PC-9 (cell line): ENCODE measurements at regions not wholly inside any gene's neighbourhood (a gene's known extent, or its start where the extent isn't known, plus 50 kb on each side); places are given as distances from the start of the nearest gene placed in this dataset.

Experiments used
- BruUV-seq: library from RNA; stranded (reverse); fragments of 400-500 nt; replicated peaks from 2 replicates; lab custom pipeline; 2021; lab: Mats Ljungman, UMichigan
- CTCF ChIA-PET: fragments of 300-600 bp; sonication (Branson Sonifier 250); formaldehyde crosslinking; loops from one replicate; lab custom pipeline; 2022; ENCODE audit warnings: antibody characterized with exemption; lab: Charles Lee
- POLR2A ChIA-PET: fragments of 300-600 bp; sonication (Branson Sonifier 250); formaldehyde crosslinking; loops from one replicate; lab custom pipeline; 2022; ENCODE audit warnings: antibody characterized with exemption; ENCODE audit not compliant: unreplicated experiment; lab: Charles Lee
- DNase-seq, 2 experiments: peaks; one replicate each; pipeline versions ENCODE4 v3.0.0 to v3.0.0-alpha.2; 2015 to 2022; ENCODE audit warnings: mixed read lengths in 1 of 2
- H2AFZ ChIP-seq: fragments of 200-600 bp; sonication (generic); 2 replicates; pipeline ENCODE4 v1.8.1; 2017; ENCODE audit warnings: antibody characterized with exemption
- H3F3A ChIP-seq: fragments of 200-600 bp; sonication (generic); 2 replicates; pipeline ENCODE4 v1.8.1; 2017; ENCODE audit warnings: antibody characterized with exemption, mild to moderate bottlenecking, low read depth; ENCODE audit not compliant: insufficient read depth
- H3K27ac ChIP-seq: fragments of 200-600 bp; sonication (generic); 2 replicates; pipeline ENCODE4 v1.6.1; 2016; ENCODE audit warnings: mixed run types
- H3K27me3 ChIP-seq: fragments of 200-600 bp; sonication (generic); 2 replicates; pipeline ENCODE4 v1.6.1; 2016; ENCODE audit warnings: low read depth, mixed run types; ENCODE audit not compliant: insufficient read depth
- H3K36me3 ChIP-seq: fragments of 200-600 bp; sonication (generic); 2 replicates; pipeline ENCODE4 v1.6.1; 2016; ENCODE audit warnings: low read depth, mixed run types
- H3K4me1 ChIP-seq: fragments of 200-600 bp; sonication (generic); replicated peaks from 2 replicates; pipeline ENCODE4 v1.6.1; 2016; ENCODE audit warnings: mixed run types; ENCODE audit not compliant: insufficient read depth
- H3K4me2 ChIP-seq: fragments of 200-600 bp; sonication (generic); 2 replicates; pipeline ENCODE4 v1.6.1; 2017; ENCODE audit warnings: mixed run types
- H3K4me3 ChIP-seq: fragments of 200-600 bp; sonication (generic); 2 replicates; pipeline ENCODE4 v1.6.1; 2016; ENCODE audit warnings: mixed run types
- H3K79me2 ChIP-seq: fragments of 200-600 bp; sonication (generic); 2 replicates; pipeline ENCODE4 v1.6.1; 2017; ENCODE audit warnings: low read depth, mixed run types
- H3K9me2 ChIP-seq: fragments of 200-600 bp; sonication (generic); 2 replicates; pipeline ENCODE4 v1.8.1; 2017; ENCODE audit warnings: mild to moderate bottlenecking; ENCODE audit not compliant: insufficient read depth
- H3K9me3 ChIP-seq: fragments of 200-600 bp; sonication (generic); 2 replicates; pipeline ENCODE4 v1.8.1; 2016; ENCODE audit warnings: low read depth; ENCODE audit not compliant: insufficient read depth
- H4K20me1 ChIP-seq: fragments of 200-600 bp; sonication (generic); 2 replicates; pipeline ENCODE4 v1.8.1; 2017; ENCODE audit not compliant: insufficient read depth
- EZH2 ChIP-seq: fragments of 200-600 bp; sonication (generic); IDR thresholded peaks from 2 replicates; pipeline ENCODE4 v1.8.0; 2017; ENCODE audit warnings: antibody characterized with exemption, low read depth
- intact Hi-C: fragments of 100-400 bp; cut with micrococcal nuclease; formaldehyde crosslinking; loops from one replicate; pipeline ENCODE4 v1.10.0; 2022; ENCODE audit not compliant: unreplicated experiment
- TF ChIP-seq, protein P1 (sequence below): fragments of 200-600 bp; sonication (generic); conservative IDR thresholded peaks from 2 replicates; pipeline ENCODE4 v1.6.1; 2017; ENCODE audit warnings: mixed run types, antibody characterized with exemption, mild to moderate bottlenecking, moderate library complexity

DNA sequence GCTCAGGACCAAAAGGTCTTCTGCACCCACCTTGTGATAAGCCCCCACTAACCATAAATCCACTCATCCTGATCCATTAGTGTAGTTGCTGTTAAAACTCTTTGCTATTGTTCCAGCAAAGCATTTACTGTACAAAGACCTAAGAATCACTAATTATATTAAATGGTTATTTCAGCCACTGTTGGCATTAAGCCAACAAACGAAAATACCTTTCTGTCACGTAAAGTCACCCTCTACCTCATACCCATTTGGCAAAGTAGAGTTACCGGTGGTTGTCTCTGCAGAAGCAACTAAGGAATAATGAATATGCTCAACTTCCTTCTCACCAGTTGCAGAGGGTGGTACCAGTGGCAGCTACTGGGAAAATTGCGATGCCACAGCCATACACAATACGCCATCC, 224.5 kb downstream of the SP3 start:
- Histone ChIP-seq H3K4me1 (no peaks in the 10 kb centered on the region), H3K79me2 (no peaks in the 10 kb centered on the region), H3K36me3 (no peaks in the 10 kb centered on the region), H3K9me3 (no peaks in the 10 kb centered on the region), H3K4me3 (no peak overlapping the region), H3K27me3 (peaks cover 37% of the 10 kb centered on the region), H4K20me1 (no peaks in the 10 kb centered on the region), H3K27ac (no peak overlapping the region), H3F3A (no peaks in the 10 kb centered on the region), H3K9me2 (0 out of 2 replicates have a peak, but pooled peaks cover 3% of the 10 kb centered on the region), H2AFZ (no peak overlapping the region), H3K4me2 (no peak overlapping the region)
- TF ChIP-seq, protein P1, sequence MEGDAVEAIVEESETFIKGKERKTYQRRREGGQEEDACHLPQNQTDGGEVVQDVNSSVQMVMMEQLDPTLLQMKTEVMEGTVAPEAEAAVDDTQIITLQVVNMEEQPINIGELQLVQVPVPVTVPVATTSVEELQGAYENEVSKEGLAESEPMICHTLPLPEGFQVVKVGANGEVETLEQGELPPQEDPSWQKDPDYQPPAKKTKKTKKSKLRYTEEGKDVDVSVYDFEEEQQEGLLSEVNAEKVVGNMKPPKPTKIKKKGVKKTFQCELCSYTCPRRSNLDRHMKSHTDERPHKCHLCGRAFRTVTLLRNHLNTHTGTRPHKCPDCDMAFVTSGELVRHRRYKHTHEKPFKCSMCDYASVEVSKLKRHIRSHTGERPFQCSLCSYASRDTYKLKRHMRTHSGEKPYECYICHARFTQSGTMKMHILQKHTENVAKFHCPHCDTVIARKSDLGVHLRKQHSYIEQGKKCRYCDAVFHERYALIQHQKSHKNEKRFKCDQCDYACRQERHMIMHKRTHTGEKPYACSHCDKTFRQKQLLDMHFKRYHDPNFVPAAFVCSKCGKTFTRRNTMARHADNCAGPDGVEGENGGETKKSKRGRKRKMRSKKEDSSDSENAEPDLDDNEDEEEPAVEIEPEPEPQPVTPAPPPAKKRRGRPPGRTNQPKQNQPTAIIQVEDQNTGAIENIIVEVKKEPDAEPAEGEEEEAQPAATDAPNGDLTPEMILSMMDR = no peak
- no peak for TF ChIP-seq EZH2
- no TSS peak for BruUV-seq
- ChIA-PET CTCF (no interaction called here), POLR2A (interaction anchor here (0.6 kb wide), 1 partner anchor 93 kb away, joined by 3 read pairs; no protein-coding TSS in a partner anchor)
- intact Hi-C loops = no loop called here
- no peak for DNase-seq

DNA sequence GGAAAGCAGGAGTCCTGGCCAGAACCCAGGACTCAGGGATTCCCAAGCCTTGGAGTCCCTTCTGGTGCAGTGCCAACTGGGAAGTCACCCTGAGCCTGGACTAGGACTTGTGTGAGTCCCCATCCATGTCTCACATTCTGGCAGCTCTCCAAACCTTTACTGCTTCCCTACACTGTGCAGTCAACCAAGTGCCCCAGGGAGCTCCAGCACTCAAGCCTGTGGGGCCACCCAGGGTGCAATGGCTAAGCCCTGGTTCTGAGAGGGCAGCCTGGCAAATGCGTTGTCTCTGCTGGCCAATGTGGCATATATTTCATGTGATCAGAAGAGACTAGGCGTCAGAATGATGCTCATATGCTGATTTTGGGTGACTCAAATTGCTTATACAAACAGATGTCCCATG, 223.4 kb downstream of the SP3 start:
- no peak for TF ChIP-seq EZH2
- TF ChIP-seq, protein P1 = no peak
- intact Hi-C loops = no loop called here
- H3K4me3 ChIP-seq = no peak overlapping the region
- no TSS peak for BruUV-seq
- ChIA-PET CTCF (no interaction called here), POLR2A (no interaction called here)
- no peak for DNase-seq
- 0 out of 2 replicates have a peak, but pooled peaks cover 3% of the 10 kb centered on the region for H3K9me2 ChIP-seq
- H3F3A ChIP-seq = no peaks in the 10 kb centered on the region
- H3K79me2 ChIP-seq = no peaks in the 10 kb centered on the region
- no peaks in the 10 kb centered on the region for H3K36me3 ChIP-seq
- H3K9me3 ChIP-seq = no peaks in the 10 kb centered on the region
- no peaks in the 10 kb centered on the region for H4K20me1 ChIP-seq
- no peak overlapping the region for H2AFZ ChIP-seq
- no peaks in the 10 kb centered on the region for H3K4me1 ChIP-seq
- no peak overlapping the region for H3K4me2 ChIP-seq
- H3K27me3 ChIP-seq = peaks cover 40% of the 10 kb centered on the region
- no peak overlapping the region for H3K27ac ChIP-seq

DNA sequence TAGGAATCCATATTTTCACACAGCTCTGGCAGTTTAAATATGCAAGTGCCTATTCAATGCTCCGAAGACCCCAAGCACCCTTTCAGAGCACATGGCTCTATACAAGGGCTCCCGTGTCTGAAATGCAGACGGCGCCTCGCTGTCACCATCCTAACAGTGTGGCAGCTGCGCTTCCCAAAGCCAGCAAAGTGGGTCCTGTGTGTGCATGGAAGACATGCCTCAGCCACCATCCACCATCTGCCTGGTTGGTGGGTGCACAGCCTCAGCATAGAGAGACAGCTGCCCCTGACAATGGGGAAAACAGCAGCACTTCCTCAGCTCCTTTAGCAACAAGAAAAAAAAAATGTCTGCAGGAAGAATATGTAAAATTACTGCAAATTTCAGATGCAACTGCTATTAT, 218.1 kb downstream of the SP3 start:
- TF ChIP-seq EZH2 = no peak
- TF ChIP-seq, protein P1 = no peak
- CTCF ChIA-PET = no interaction called here
- POLR2A ChIA-PET = no interaction called here

More for the DNA sequence above, 218.1 kb downstream of the SP3 start:
- Histone ChIP-seq H3K4me2 (no peak overlapping the region), H3K9me3 (no peaks in the 10 kb centered on the region), H2AFZ (no peak overlapping the region), H3K27me3 (peaks cover 42% of the 10 kb centered on the region), H3K4me1 (no peaks in the 10 kb centered on the region), H3F3A (no peaks in the 10 kb centered on the region), H3K9me2 (no peaks in the 10 kb centered on the region), H3K36me3 (no peaks in the 10 kb centered on the region), H3K27ac (no peak overlapping the region), H3K4me3 (no peak overlapping the region), H3K79me2 (no peaks in the 10 kb centered on the region), H4K20me1 (no peaks in the 10 kb centered on the region)
- BruUV-seq = no TSS peak
- intact Hi-C loops = loop anchor here (5.0 kb wide), 1 partner anchor 175 kb away; no protein-coding TSS in a partner anchor
- no peak for DNase-seq
